K562 (cell line): ENCODE measurements at regions not wholly inside any gene's neighbourhood (a gene's known extent, or its start where the extent isn't known, plus 50 kb on each side); places are given as distances from the start of the nearest gene placed in this dataset.

Source experiments
- ATAC-seq: fragments of 200-7000 bp; cut with Tn5 transposase; 3 replicates; pipeline ENCODE4 v1.9.1; 2020; ENCODE audit warnings: moderate library complexity
- BruUV-seq: library from RNA; stranded (reverse); fragments of 400-500 nt; replicated peaks from 2 replicates; lab custom pipeline; 2021; lab: Mats Ljungman, UMichigan
- CTCF ChIA-PET: fragments of 300-600 bp; formaldehyde crosslinking; extraction: SDS; loops from one replicate; lab custom pipeline; 2021; ENCODE audit warnings: low intra/inter-chr PET ratio; lab: Yijun Ruan, JAX
- POLR2A ChIA-PET: fragments of 300-600, 350-650 bp; sonication (Branson Sonifier 250); formaldehyde crosslinking; extraction: SDS; loops from one replicate; lab custom pipeline; 2021; ENCODE audit warnings: antibody characterized with exemption, inconsistent platforms; lab: Yijun Ruan, JAX
- DNase-seq, 4 experiments: peaks; one replicate each; pipeline versions ENCODE4 v3.0.0 to v3.0.0-alpha.2; 2011 to 2018; ENCODE audit warnings: low spot score in 3 of 4, mixed read lengths in 3 of 4; ENCODE audit errors: extremely low read depth in 1 of 4
- FAIRE-seq: peaks from 2 replicates; lab custom pipeline; 2011; peaks lifted over from hg19 to GRCh38; lab: Jason Lieb, UNC
- H2AFZ ChIP-seq: 2 replicates; pipeline ENCODE4 v1.6.0; 2011; ENCODE audit warnings: low read depth, low read length, control low read depth, inconsistent platforms
- H3K27ac ChIP-seq: fragments of 200-600 bp; 3 replicates; pipeline ENCODE4 v1.8.0; 2011; ENCODE audit warnings: low read depth, mild to moderate bottlenecking, control low read depth, inconsistent platforms, low read length, moderate library complexity, mixed read lengths; ENCODE audit errors: extremely low read depth
- H3K27me3 ChIP-seq, 2 experiments: fragments of 300-600 bp in 1 of 2; 2 replicates in 1 of 2; 3 replicates in 1 of 2; pipeline versions ENCODE4 v1.6.0 to v1.8.0; 2011; ENCODE audit warnings: inconsistent platforms in 2 of 2, low read length in 2 of 2, mild to moderate bottlenecking in 1 of 2, mixed read lengths in 1 of 2, moderate library complexity in 1 of 2; ENCODE audit not compliant: control insufficient read depth in 2 of 2, insufficient read depth in 2 of 2
- H3K36me3 ChIP-seq: fragments of 300-600 bp; 3 replicates; pipeline ENCODE4 v1.8.0; 2011; ENCODE audit warnings: mild to moderate bottlenecking, low read length, inconsistent platforms; ENCODE audit not compliant: control insufficient read depth, insufficient read depth
- H3K4me1 ChIP-seq, 2 experiments: fragments of 200-600 bp in 1 of 2; replicated peaks in 1 of 2; 2 replicates in 1 of 2; 3 replicates in 1 of 2; pipeline versions ENCODE4 v1.5.1 to v1.8.0; 2011; ENCODE audit warnings: inconsistent platforms in 2 of 2, low read length in 2 of 2, mild to moderate bottlenecking in 1 of 2, mixed read lengths in 1 of 2, moderate library complexity in 1 of 2; ENCODE audit not compliant: control insufficient read depth in 2 of 2, insufficient read depth in 2 of 2
- H3K4me2 ChIP-seq: 2 replicates; pipeline ENCODE4 v1.6.1; 2011; ENCODE audit warnings: low read length, control low read depth, inconsistent platforms, mixed read lengths; ENCODE audit not compliant: insufficient read depth
- H3K4me3 ChIP-seq: fragments of 200-600 bp; sonication (generic), shearing (Covaris generic); 2 replicates; pipeline ENCODE4 v1.5.1; 2016; ENCODE audit warnings: control low read depth, inconsistent platforms
- H3K79me2 ChIP-seq: fragments of 200-600 bp; 3 replicates; pipeline ENCODE4 v1.8.0; 2011; ENCODE audit warnings: low read length, inconsistent platforms; ENCODE audit not compliant: control insufficient read depth, insufficient read depth
- H3K9ac ChIP-seq, 2 experiments: 2 replicates each; pipeline versions ENCODE4 v1.6.0 to v1.6.1; 2011; ENCODE audit warnings: low read depth in 2 of 2, low read length in 2 of 2, control low read depth in 1 of 2, inconsistent platforms in 1 of 2, mild to moderate bottlenecking in 1 of 2, mixed read lengths in 1 of 2; ENCODE audit not compliant: insufficient read depth in 1 of 2
- H3K9me1 ChIP-seq: one replicate; pipeline ENCODE4 v1.6.0; 2011; ENCODE audit warnings: inconsistent platforms, mild to moderate bottlenecking, low read length, moderate library complexity; ENCODE audit not compliant: control insufficient read depth, insufficient read depth
- H3K9me3 ChIP-seq: replicated peaks from 2 replicates; pipeline ENCODE4 v1.5.1; 2011; ENCODE audit warnings: low read depth, low read length, inconsistent platforms; ENCODE audit not compliant: control insufficient read depth, insufficient read depth
- H4K20me1 ChIP-seq: replicated peaks from 2 replicates; pipeline ENCODE4 v1.6.1; 2011; ENCODE audit warnings: low read length, inconsistent platforms, mixed read lengths; ENCODE audit not compliant: control insufficient read depth, insufficient read depth
- CBX1 ChIP-seq: sonication (generic); IDR thresholded peaks from 2 replicates; pipeline ENCODE4 v1.6.1; 2016; ENCODE audit warnings: antibody characterized with exemption, low read depth, mild to moderate bottlenecking
- EZH2 ChIP-seq: IDR thresholded peaks from 2 replicates; pipeline ENCODE4 v1.6.1; 2012; ENCODE audit warnings: low read depth, mild to moderate bottlenecking, inconsistent platforms, low read length, borderline replicate concordance
- HMG20B ChIP-seq: fragments of 250-450 bp; sonication (Bioruptor Pico); IDR thresholded peaks from 2 replicates; pipeline ENCODE4 v1.5.0; 2021; ENCODE audit warnings: mild to moderate bottlenecking
- HNRNPLL ChIP-seq: fragments of 200-400 bp; formaldehyde crosslinking; IDR thresholded peaks from 2 replicates; pipeline ENCODE4 v1.6.1; 2017; ENCODE audit warnings: low read length, low read depth, mild to moderate bottlenecking; ENCODE audit not compliant: poor library complexity, severe bottlenecking
- NR3C1 ChIP-seq: sonication (generic); formaldehyde crosslinking; IDR thresholded peaks from 2 replicates; pipeline ENCODE4 v1.8.1; 2022; ENCODE audit warnings: missing genetic modification reagents
- RBFOX2 ChIP-seq: fragments of 200-400 bp; formaldehyde crosslinking; IDR thresholded peaks from 2 replicates; pipeline ENCODE4 v1.6.1; 2017; ENCODE audit warnings: low read depth, mild to moderate bottlenecking, low read length, moderate library complexity
- RHOXF2B ChIP-seq: fragments of 250-450 bp; sonication (Bioruptor Pico); conservative IDR thresholded peaks from 2 replicates; pipeline ENCODE4 v1.5.1; 2021
- SETDB1 ChIP-seq: IDR thresholded peaks from one replicate; pipeline ENCODE4 v1.6.1; 2012; ENCODE audit warnings: low read length, control low read depth, inconsistent platforms
- WGBS: fragments of 100-300 bp; shearing (Covaris generic); methylation state at CpG from one replicate; pipeline ENCODE4 v1.1.6; 2016; ENCODE audit warnings: low coverage, mixed read lengths; ENCODE audit not compliant: insufficient coverage; ENCODE audit errors: missing lambda C conversion rate; 5-methylcytosine and 5-hydroxymethylcytosine counted together
- in situ Hi-C: fragments of 300-500 bp; cut with MboI; formaldehyde crosslinking; loops from 4 replicates; pipeline ENCODE4 v1.15.0; 2018; ENCODE audit warnings: inconsistent platforms, mixed read lengths
- intact Hi-C: fragments of 100-400 bp; cut with micrococcal nuclease; formaldehyde crosslinking; loops from 2 replicates; pipeline ENCODE4 v1.14.2; 2022
- TF ChIP-seq, protein P1 (sequence below): fragments of 450-650 bp; IDR thresholded peaks from 2 replicates; pipeline ENCODE4 v1.7.1; 2018; ENCODE audit warnings: mild to moderate bottlenecking, low read depth; ENCODE audit not compliant: partially characterized antibody
- TF ChIP-seq, protein P2 (sequence below), 2 experiments: fragments of 450-650 bp in 1 of 2; sonication (generic) in 1 of 2; formaldehyde crosslinking in 1 of 2; IDR thresholded peaks in 1 of 2; conservative IDR thresholded peaks in 1 of 2; 2 replicates each; pipeline versions ENCODE4 v1.6.1 to v1.8.1; 2016 to 2023; ENCODE audit warnings: mild to moderate bottlenecking in 2 of 2, moderate library complexity in 2 of 2, inconsistent platforms in 1 of 2, missing genetic modification reagents in 1 of 2
- TF ChIP-seq, protein P3 (sequence below): fragments of 250-450 bp; sonication (Bioruptor Pico); IDR thresholded peaks from 2 replicates; pipeline ENCODE4 v1.9.0; 2021; ENCODE audit warnings: mild to moderate bottlenecking, inconsistent platforms

DNA sequence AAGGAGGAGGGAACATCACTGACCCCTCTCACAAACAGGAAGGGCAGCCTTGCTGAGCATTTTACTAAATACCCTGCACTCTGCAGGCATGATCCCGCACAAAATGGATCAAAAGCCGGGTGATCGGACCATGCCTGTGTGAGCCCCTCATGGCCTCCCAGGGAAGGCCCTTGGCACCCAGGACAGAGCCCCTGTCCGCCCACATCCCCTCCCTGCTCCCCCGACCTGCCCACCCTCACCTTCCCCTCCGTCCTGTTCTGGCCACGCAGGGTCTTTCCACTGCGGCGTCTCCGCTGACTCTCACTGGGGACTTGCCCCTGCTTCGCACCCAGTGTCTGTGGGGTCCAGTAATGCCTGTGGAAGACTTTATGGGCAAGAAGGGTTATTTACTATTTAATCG, 105.0 kb downstream of the HMX1 start:
- Histone ChIP-seq H3K9me3 (no peaks in the 10 kb centered on the region), H3K79me2 (no peaks in the 10 kb centered on the region), H3K4me2 (no peak overlapping the region)
- POLR2A ChIA-PET, result no interaction called here
- no peak for TF ChIP-seq CBX1
- TF ChIP-seq, protein P1, sequence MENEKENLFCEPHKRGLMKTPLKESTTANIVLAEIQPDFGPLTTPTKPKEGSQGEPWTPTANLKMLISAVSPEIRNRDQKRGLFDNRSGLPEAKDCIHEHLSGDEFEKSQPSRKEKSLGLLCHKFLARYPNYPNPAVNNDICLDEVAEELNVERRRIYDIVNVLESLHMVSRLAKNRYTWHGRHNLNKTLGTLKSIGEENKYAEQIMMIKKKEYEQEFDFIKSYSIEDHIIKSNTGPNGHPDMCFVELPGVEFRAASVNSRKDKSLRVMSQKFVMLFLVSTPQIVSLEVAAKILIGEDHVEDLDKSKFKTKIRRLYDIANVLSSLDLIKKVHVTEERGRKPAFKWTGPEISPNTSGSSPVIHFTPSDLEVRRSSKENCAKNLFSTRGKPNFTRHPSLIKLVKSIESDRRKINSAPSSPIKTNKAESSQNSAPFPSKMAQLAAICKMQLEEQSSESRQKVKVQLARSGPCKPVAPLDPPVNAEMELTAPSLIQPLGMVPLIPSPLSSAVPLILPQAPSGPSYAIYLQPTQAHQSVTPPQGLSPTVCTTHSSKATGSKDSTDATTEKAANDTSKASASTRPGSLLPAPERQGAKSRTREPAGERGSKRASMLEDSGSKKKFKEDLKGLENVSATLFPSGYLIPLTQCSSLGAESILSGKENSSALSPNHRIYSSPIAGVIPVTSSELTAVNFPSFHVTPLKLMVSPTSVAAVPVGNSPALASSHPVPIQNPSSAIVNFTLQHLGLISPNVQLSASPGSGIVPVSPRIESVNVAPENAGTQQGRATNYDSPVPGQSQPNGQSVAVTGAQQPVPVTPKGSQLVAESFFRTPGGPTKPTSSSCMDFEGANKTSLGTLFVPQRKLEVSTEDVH, result no peak
- no peak for TF ChIP-seq SETDB1
- no peak for TF ChIP-seq EZH2
- TF ChIP-seq, protein P2, sequence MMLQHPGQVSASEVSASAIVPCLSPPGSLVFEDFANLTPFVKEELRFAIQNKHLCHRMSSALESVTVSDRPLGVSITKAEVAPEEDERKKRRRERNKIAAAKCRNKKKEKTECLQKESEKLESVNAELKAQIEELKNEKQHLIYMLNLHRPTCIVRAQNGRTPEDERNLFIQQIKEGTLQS (IDR thresholded peaks at IDR 0.05), result no peak
- TF ChIP-seq, protein P2 (CRISPR knock-in tag; conservative IDR thresholded peaks at IDR 0.05), result no peak
- TF ChIP-seq RHOXF2B (CRISPR knock-in tag), result no peak
- TF ChIP-seq NR3C1 (CRISPR knock-in tag), result no peak
- TF ChIP-seq, protein P3, sequence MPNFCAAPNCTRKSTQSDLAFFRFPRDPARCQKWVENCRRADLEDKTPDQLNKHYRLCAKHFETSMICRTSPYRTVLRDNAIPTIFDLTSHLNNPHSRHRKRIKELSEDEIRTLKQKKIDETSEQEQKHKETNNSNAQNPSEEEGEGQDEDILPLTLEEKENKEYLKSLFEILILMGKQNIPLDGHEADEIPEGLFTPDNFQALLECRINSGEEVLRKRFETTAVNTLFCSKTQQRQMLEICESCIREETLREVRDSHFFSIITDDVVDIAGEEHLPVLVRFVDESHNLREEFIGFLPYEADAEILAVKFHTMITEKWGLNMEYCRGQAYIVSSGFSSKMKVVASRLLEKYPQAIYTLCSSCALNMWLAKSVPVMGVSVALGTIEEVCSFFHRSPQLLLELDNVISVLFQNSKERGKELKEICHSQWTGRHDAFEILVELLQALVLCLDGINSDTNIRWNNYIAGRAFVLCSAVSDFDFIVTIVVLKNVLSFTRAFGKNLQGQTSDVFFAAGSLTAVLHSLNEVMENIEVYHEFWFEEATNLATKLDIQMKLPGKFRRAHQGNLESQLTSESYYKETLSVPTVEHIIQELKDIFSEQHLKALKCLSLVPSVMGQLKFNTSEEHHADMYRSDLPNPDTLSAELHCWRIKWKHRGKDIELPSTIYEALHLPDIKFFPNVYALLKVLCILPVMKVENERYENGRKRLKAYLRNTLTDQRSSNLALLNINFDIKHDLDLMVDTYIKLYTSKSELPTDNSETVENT (CRISPR knock-in tag), result no peak
- TF ChIP-seq HNRNPLL, result no peak
- no peak for TF ChIP-seq HMG20B (CRISPR knock-in tag)
- TF ChIP-seq RBFOX2, result no peak
- TF ChIP-seq, all 486 proteins: peak for 0
- H2AFZ ChIP-seq, result no peak overlapping the region
- in situ Hi-C loops, result no loop called here
- DNase-seq (no peak), ATAC-seq (no peak), FAIRE-seq (no peak)
- WGBS, result under 1% methylated on average over 11 of the region's 12 CpGs
- H3K27ac ChIP-seq, result no peak overlapping the region
- intact Hi-C loops, result no loop called here
- no peak overlapping the region for H3K4me3 ChIP-seq
- peaks cover 5 to 37% of the 10 kb centered on the region in 2 experiments; a peak in 3 of 5 replicates for H3K27me3 ChIP-seq
- H3K4me1 ChIP-seq, result no peaks in the 10 kb centered on the region
- no peaks in the 10 kb centered on the region for H3K9me1 ChIP-seq
- no peak overlapping the region for H3K9ac ChIP-seq
- peaks cover 11% of the 10 kb centered on the region; the same call in 1 of the 2 replicates for H4K20me1 ChIP-seq
- no peaks in the 10 kb centered on the region for H3K36me3 ChIP-seq
- BruUV-seq, result no TSS peak
- CTCF ChIA-PET, result no interaction called here
